HL-60/S4 treated with retinoic acid at 250 ng/mL for 4 days and 3 days (cell line): ENCODE measurements at regions not wholly inside any gene's neighbourhood (a gene's known extent, or its start where the extent isn't known, plus 50 kb on each side); places are given as distances from the start of the nearest gene placed in this dataset.
"Not testable (repeated sequence)": the region's sequence is repeated elsewhere in the genome, so short reads cannot be mapped to it uniquely, and the experiment has no call there.

Experiments
- in situ Hi-C: fragments of 300-500 bp; cut with MboI; formaldehyde crosslinking; loops from 2 replicates; pipeline ENCODE4 v1.7.0; 2022; ENCODE audit warnings: low sequenced_read_pairs

DNA sequence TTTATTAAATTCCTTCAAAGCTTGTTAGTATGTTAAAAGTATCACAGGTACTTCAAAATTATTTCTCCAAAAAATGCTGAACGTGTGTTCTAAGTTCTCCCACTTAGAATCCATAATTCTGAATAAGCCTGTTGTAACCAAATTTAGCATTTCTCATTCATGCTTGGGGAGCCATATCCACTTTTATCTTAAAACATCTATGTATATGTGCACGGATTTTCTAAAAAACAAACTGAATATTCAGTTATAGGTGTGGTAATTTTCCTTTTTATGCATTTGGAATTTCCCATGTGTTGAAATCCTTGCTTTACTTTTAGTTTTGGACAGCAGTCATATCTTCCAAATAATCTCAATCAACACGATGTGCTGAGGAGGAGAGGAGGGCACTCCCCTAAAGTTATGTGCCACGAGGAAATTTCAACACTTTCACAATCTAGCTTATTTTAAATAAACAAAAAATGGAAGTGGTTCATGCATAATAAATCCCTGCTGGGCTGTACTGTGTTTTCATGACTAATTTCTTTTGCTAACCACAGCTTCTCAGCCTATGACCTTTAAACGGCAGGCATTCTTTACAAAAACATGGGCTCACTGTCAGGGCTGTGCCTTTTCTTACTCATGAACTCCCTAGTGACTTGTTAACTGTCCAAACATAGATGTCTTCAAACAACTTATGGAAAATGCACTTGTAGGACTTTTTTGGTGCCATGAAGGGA is 380.3 kb upstream of the SEMA3C start:
- in situ Hi-C loops: no loop called here

GRCh38 chr7:81297317-81297716 is 378.5 kb upstream of the SEMA3C start:
- in situ Hi-C loops: no loop called here

GRCh38 chr7:81296726-81297125 is 377.9 kb upstream of the SEMA3C start:
- in situ Hi-C loops: no loop called here

- in situ Hi-C loops: no loop called here
Observed at GRCh38 chr7:81294897-81295515, 376.2 kb upstream of the SEMA3C start.

DNA sequence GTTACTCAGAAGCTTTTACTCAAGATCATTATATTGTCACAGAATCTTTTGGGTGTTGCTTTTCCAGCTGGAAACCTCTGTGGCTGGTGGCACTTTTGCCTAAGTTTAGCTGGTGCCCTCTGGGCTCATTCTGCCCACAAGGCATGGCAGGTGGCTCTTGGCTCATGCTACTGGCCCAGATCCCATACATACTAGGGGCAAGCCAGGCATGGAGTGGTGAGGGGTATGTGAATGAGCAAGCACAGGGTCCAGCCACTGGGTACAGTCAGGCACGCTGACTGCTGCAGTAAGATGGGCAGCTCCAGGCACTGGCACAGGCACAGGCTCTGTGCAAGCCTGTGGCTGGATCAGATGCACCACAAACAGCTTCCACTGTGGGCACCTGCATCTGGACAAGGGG is 375.0 kb upstream of the SEMA3C start:
- in situ Hi-C loops: no loop called here

DNA sequence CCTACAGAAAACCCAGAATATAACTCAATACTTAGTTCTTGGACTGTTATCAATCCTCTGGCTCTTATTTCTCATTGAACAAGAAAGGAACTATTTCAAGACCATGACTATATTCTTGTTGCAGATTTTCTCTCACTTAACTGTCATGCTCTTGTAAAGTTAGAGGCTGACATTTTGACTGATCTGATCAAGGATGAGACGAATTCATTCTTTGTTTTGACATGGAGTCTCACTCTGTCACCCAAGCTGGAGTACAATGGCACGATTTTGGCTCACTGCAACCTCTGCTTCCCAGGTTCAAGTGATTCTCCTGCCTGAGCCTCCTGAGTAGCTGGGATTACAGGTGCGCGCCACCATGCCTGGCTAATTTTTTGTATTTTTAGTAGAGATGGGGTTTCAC is 367.9 kb upstream of the SEMA3C start:
- in situ Hi-C loops: not testable (repeated sequence)

DNA sequence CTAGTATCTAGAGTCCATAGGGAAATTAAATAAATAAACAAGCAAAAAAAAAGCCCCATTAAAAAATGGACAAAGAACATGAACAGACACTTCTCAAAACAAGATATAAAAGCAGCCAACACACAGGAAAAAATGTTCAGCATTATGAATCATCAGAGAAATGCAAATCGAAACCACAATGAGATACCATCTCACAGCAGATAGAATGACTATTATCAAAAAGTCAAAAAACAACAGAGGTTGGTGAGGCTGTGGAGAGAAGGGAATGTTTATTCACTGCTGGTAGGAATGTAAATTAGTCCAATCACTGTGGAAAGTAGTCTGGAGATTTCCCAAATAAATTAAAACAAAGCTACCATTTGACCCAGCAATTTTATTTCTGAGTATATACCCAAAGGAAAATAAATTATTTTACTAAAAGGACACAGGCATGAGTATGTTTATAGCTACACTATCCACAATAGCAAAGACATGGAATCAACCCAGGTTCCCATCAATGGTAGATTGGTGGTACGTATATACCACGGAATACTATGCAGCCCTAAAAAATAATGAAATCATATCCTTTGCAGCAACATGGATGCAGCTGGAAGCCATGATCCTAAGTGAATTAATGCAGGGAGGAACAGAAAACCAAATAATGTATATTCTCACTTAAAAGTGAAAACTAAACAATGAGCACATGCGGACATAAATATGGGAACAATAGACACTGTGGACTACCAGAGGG is 366.5 kb upstream of the SEMA3C start:
- in situ Hi-C loops: no loop called here

DNA sequence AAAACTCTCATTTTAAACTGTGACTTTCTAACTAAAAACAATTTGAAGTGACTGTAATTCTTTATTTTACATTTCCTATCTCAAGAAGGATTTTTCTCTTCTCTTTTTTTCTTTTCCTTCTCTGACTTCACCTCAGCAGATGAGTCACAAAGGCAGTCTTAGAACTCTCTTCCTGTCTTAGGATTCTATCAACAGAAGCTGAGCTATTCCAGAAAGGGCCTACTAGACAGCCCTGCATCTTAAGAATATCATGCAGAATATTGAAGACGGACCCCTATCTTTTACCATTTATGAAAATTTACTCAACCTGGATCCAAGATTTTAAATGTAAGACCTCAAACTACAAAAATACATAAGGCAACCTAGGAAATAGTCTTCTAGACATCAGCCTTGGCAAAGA is 365.7 kb upstream of the SEMA3C start:
- in situ Hi-C loops: no loop called here

DNA sequence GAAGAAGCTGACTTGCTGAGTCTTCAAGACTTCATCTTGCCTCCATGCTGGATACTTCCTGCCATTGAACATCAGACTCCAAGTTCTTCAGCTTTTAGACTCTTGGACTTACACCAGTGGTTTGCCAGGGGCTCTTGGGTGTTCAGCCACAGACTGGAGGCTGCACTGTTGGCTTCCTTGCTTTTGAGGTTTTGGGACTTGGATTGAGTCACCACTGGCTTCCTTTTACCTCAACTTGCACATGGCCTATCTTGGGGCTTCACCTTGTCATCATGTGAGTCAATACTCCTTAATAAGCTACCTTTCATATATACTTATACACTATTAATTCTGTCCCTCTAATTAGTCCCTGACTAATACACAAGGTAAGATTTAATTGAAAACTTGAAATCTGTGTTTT is 361.7 kb upstream of the SEMA3C start:
- in situ Hi-C loops: no loop called here

DNA sequence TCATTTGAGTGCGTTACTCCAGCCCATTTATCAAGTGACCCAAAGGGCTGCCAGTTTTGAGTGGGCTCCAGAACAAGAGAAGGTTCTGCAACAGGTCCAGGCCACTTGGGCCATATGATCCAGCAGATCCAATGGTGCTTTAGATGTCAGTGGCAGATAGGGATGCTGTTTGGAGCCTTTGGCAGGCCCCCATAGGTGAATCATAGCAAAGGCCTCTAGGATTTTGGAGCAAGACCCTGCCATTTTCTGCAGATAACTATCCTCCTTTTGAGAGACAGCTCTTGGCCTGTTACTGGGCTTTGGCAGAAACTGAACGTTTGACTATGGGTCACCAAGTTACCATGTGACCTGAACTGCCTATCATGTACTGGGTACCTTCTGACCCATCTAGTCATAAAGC is 358.8 kb upstream of the SEMA3C start:
- in situ Hi-C loops: no loop called here

DNA sequence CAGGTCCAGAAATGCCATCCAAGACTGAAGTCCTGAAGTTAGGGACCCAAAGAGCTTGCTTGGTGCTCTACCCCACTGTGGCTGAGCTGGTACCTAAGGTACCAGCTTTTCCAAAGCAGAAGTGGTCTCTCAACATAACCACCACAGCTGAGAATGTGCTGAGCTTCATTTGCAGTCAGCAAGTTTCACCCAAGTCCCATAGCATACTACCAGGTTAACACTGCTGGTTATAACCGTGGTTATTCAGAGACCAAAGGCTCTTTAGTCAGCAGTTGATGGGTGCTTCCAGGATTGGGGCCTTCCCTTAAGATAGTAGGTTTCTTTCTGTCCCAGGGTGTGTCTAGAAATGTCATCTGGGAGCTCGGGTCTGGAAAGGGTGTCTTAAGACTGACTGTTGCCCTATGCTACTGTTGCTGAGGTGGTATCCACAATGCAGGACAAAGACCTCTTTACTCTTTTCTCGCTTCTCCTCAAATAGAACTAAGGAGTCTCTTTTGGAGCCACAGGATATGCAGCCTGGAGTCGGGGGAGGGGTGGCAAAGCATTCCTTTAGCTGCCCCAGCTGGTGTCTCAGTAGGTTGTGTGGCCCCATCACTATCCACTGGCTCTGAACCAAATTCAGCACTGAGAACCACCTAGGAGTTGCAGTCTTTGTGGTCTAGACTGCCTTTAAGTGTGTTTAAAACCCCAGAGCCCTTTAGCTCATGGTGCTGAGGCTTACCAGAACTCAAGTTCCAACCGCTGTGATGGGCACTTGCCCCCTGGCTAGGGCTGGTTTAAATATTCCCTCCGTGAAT is 354.9 kb upstream of the SEMA3C start:
- in situ Hi-C loops: no loop called here

- in situ Hi-C loops: no loop called here
Observed at GRCh38 chr7:81272176-81272575, 353.3 kb upstream of the SEMA3C start.

GRCh38 chr7:81268551-81268950 is 349.7 kb upstream of the SEMA3C start:
- in situ Hi-C loops: no loop called here

GRCh38 chr7:81267508-81267907 is 348.7 kb upstream of the SEMA3C start:
- in situ Hi-C loops: no loop called here

- in situ Hi-C loops: no loop called here
Observed at GRCh38 chr7:81264116-81264515, 345.3 kb upstream of the SEMA3C start.

DNA sequence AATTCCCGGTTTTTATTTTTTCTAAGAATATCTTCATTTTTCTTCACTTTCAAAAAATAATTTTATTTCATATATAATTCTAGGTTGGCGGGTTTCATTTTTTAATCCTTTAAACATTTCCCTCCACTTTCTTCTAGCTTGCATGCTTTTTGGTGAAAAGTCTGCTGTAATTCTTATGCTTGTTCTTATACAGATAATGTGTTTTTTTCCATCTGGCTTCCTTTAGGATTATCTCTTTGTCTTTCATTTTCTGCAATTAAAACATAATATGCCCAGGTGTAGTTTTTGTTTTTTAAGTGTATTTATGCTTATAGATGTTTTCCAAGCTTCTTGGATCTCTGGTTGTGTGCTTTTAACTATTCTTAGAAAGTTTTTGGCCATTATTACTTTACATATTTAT is 341.3 kb upstream of the SEMA3C start:
- in situ Hi-C loops: no loop called here

DNA sequence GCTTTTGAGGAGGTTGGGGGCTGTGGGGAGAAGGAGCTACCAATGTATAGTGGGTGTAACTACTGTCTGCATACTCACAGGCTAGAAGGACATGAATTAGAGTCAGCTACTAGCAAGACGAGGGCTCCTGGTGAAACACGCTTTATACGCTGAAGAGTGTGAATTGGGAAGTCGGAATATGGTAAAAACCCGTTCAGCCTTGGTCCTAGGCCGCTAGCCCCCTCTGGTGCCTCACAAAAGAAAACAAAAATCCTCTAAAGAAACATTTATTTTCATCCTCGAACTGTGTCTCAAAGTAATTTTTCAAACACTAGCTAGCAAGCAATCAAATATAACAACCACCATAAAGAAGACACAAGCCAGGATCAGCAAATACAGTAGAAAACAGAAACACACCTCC is 338.1 kb upstream of the SEMA3C start:
- in situ Hi-C loops: no loop called here

- in situ Hi-C loops: no loop called here
Observed at GRCh38 chr7:81248420-81248819, 329.6 kb upstream of the SEMA3C start.

DNA sequence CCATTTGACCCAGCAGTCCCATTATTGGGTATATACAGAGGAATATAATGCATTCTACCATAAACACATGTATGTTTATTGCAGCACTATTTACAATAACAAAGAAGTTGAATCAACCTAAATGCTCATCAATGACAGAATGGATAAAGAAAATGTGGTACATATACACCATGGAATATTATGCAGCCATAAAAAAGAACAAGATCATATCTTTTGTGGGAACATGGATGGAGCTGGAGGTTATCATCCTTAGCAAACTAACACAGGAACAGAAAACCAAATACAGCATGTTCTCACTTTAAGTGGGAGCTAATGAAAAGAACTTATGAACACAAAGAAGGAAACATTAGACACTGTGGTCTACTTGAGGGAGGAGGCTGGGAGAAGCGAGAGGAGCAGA is 328.5 kb upstream of the SEMA3C start:
- in situ Hi-C loops: not testable (repeated sequence)

- in situ Hi-C loops: no loop called here
Observed at GRCh38 chr7:81245353-81245752, 326.5 kb upstream of the SEMA3C start.

GRCh38 chr7:81244224-81244623 is 325.4 kb upstream of the SEMA3C start:
- in situ Hi-C loops: no loop called here
